MM.1S (cell line): ENCODE measurements at regions not wholly inside any gene's neighbourhood (a gene's known extent, or its start where the extent isn't known, plus 50 kb on each side); places are given as distances from the start of the nearest gene placed in this dataset.
"Not testable (repeated sequence)": the region's sequence is repeated elsewhere in the genome, so short reads cannot be mapped to it uniquely, and the experiment has no call there.

Experiments used
- DNase-seq: peaks from one replicate; pipeline ENCODE4 v3.0.0-alpha.2; 2015
- H2AFZ ChIP-seq: fragments of 300-600 bp; sonication (generic); 2 replicates; pipeline ENCODE4 v1.6.0; 2016; ENCODE audit warnings: antibody characterized with exemption, low read length
- H3F3A ChIP-seq: fragments of 300-600 bp; sonication (generic); 2 replicates; pipeline ENCODE4 v1.6.1; 2016; ENCODE audit warnings: mild to moderate bottlenecking, antibody characterized with exemption, low read length, moderate library complexity, mixed read lengths; ENCODE audit not compliant: insufficient read depth
- H3K27ac ChIP-seq: fragments of 300-600 bp; sonication (generic); 2 replicates; pipeline ENCODE4 v1.5.1; 2016; ENCODE audit warnings: mild to moderate bottlenecking, low read length
- H3K27me3 ChIP-seq: fragments of 300-600 bp; sonication (generic); replicated peaks from 2 replicates; pipeline ENCODE4 v1.6.0; 2016; ENCODE audit warnings: low read length; ENCODE audit not compliant: insufficient read depth
- H3K36me3 ChIP-seq: fragments of 300-600 bp; sonication (generic); replicated peaks from 2 replicates; pipeline ENCODE4 v1.6.1; 2016; ENCODE audit warnings: mild to moderate bottlenecking, low read length, mixed read lengths; ENCODE audit not compliant: insufficient read depth
- H3K4me1 ChIP-seq: fragments of 300-600 bp; sonication (generic); 2 replicates; pipeline ENCODE4 v1.6.1; 2016; ENCODE audit warnings: low read length, mixed read lengths
- H3K4me2 ChIP-seq: fragments of 300-600 bp; sonication (generic); 2 replicates; pipeline ENCODE4 v1.6.0; 2016; ENCODE audit warnings: low read depth, low read length
- H3K4me3 ChIP-seq: fragments of 300-600 bp; sonication (generic); 2 replicates; pipeline ENCODE4 v1.5.1; 2016; ENCODE audit warnings: low read length, mixed read lengths
- H3K79me2 ChIP-seq: fragments of 300-600 bp; sonication (generic); 2 replicates; pipeline ENCODE4 v1.6.1; 2016; ENCODE audit warnings: mixed run types, low read length, mixed read lengths
- H3K9ac ChIP-seq: fragments of 300-600 bp; sonication (generic); 2 replicates; pipeline ENCODE4 v1.6.1; 2016; ENCODE audit warnings: low read length, mixed read lengths
- H3K9me2 ChIP-seq: fragments of 300-600 bp; sonication (generic); replicated peaks from 2 replicates; pipeline ENCODE4 v1.6.1; 2016; ENCODE audit warnings: mild to moderate bottlenecking, low read length, mixed read lengths; ENCODE audit not compliant: insufficient read depth
- H3K9me3 ChIP-seq: fragments of 300-600 bp; sonication (generic); replicated peaks from 2 replicates; pipeline ENCODE4 v1.6.1; 2016; ENCODE audit warnings: mild to moderate bottlenecking, low read length, mixed read lengths; ENCODE audit not compliant: insufficient read depth
- H4K20me1 ChIP-seq: fragments of 300-600 bp; sonication (generic); 2 replicates; pipeline ENCODE4 v1.6.1; 2016; ENCODE audit warnings: mild to moderate bottlenecking, low read length, moderate library complexity, mixed read lengths; ENCODE audit not compliant: insufficient read depth
- EZH2 ChIP-seq: fragments of 300-600 bp; sonication (generic); optimal IDR thresholded peaks from 2 replicates; pipeline ENCODE3; 2017; ENCODE audit warnings: low read depth, mild to moderate bottlenecking, antibody characterized with exemption, low read length, mixed read lengths
- EZH2phosphoT487 ChIP-seq: fragments of 300-600 bp; sonication (generic); IDR thresholded peaks from 2 replicates; pipeline ENCODE4 v1.6.1; 2018; ENCODE audit warnings: antibody characterized with exemption, low read length
- TF ChIP-seq, protein P1 (sequence below): fragments of 300-600 bp; sonication (generic); IDR thresholded peaks from 2 replicates; pipeline ENCODE4 v1.5.1; 2016; ENCODE audit warnings: antibody characterized with exemption, low read length, mixed read lengths

DNA sequence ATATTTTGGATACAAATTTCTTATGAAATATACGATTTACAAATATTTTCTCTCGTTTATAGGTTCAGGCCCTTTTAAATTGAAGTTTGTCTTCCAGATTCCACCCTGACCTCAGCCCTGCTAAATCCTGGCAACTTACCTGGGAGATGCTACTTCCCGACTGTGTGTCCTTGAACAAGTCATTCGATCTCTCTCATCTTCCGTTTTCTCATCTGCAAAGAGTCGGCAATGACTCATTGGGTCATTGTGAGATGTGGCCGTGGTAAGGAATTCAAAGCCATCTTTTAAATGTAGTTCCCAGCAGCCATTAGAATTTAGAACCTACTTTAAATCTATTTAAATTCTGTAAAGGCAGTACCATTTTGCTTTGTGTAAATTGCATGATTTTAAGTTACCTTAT lies 72.5 kb downstream of the LHX2 start:
- TF ChIP-seq EZH2phosphoT487 (no peak), EZH2 (no peak)
- TF ChIP-seq, protein P1, sequence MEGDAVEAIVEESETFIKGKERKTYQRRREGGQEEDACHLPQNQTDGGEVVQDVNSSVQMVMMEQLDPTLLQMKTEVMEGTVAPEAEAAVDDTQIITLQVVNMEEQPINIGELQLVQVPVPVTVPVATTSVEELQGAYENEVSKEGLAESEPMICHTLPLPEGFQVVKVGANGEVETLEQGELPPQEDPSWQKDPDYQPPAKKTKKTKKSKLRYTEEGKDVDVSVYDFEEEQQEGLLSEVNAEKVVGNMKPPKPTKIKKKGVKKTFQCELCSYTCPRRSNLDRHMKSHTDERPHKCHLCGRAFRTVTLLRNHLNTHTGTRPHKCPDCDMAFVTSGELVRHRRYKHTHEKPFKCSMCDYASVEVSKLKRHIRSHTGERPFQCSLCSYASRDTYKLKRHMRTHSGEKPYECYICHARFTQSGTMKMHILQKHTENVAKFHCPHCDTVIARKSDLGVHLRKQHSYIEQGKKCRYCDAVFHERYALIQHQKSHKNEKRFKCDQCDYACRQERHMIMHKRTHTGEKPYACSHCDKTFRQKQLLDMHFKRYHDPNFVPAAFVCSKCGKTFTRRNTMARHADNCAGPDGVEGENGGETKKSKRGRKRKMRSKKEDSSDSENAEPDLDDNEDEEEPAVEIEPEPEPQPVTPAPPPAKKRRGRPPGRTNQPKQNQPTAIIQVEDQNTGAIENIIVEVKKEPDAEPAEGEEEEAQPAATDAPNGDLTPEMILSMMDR = no peak
- DNase-seq = no peak
- Histone ChIP-seq H4K20me1 (no peaks in the 10 kb centered on the region), H3K9me2 (no peaks in the 10 kb centered on the region), H3K4me1 (no peaks in the 10 kb centered on the region), H2AFZ (no peak overlapping the region), H3K9ac (no peak overlapping the region), H3K27me3 (no peaks in the 10 kb centered on the region), H3K79me2 (no peaks in the 10 kb centered on the region), H3K36me3 (no peaks in the 10 kb centered on the region), H3K4me3 (no peak overlapping the region), H3K4me2 (no peak overlapping the region), H3F3A (no peaks in the 10 kb centered on the region), H3K9me3 (no peaks in the 10 kb centered on the region), H3K27ac (no peak overlapping the region)

DNA sequence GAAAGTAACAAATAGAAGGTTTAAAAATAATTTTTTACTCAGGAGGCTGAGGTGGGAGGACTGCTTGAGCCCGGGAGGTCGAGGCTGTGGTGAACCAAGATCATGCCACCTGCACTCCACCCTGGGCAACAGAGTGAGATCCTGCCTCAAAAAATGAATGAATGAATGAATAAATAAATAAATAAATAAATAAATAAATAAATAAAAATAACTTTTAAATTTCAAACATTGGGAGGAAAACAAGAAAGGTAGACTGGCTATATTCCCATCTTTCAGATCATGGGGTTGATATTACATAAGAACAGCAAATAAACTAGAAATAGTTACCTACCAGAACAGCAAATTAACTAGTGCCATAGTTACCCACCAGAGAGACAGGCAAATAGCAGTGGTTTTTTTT lies 75.7 kb downstream of the LHX2 start:
- H3K9ac ChIP-seq = no peak overlapping the region
- TF ChIP-seq EZH2 (no peak), EZH2phosphoT487 (no peak)
- TF ChIP-seq, protein P1 = no peak
- H4K20me1 ChIP-seq = no peaks in the 10 kb centered on the region
- H3F3A ChIP-seq = no peaks in the 10 kb centered on the region
- H3K27me3 ChIP-seq = no peaks in the 10 kb centered on the region
- H3K9me2 ChIP-seq = no peaks in the 10 kb centered on the region
- H3K36me3 ChIP-seq = no peaks in the 10 kb centered on the region
- H3K79me2 ChIP-seq = no peaks in the 10 kb centered on the region
- no peak overlapping the region for H3K4me3 ChIP-seq
- DNase-seq = no peak
- no peak overlapping the region for H2AFZ ChIP-seq
- no peak overlapping the region for H3K4me2 ChIP-seq
- no peak overlapping the region for H3K27ac ChIP-seq
- no peaks in the 10 kb centered on the region for H3K4me1 ChIP-seq
- H3K9me3 ChIP-seq = no peaks in the 10 kb centered on the region

DNA sequence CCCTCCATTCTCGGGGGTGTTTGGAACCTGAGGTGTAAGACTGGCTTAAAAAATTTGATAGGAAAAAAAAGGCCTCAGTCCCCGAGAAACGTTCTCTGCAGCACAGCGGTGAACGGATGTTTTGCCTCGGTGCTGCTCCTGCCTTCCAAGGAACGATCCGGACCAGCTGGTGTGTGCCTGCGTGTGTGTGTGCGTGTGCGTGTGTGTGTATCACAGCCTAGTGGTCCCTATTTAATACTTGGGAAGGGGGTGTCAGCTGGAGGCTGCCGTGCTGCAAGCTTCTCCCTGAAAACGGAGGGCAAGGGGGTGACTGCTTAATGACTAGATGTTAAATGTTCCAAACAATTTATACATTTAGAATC lies 76.9 kb downstream of the LHX2 start:
- H3F3A ChIP-seq = no peaks in the 10 kb centered on the region
- H3K79me2 ChIP-seq = no peaks in the 10 kb centered on the region
- H3K36me3 ChIP-seq = no peaks in the 10 kb centered on the region
- no peak for TF ChIP-seq EZH2
- TF ChIP-seq, protein P1 = no peak
- no peak for TF ChIP-seq EZH2phosphoT487
- DNase-seq = no peak
- H3K4me1 ChIP-seq = no peaks in the 10 kb centered on the region
- H3K9me3 ChIP-seq = no peaks in the 10 kb centered on the region
- H2AFZ ChIP-seq = no peak overlapping the region
- H3K4me3 ChIP-seq = no peak overlapping the region
- no peak overlapping the region for H3K9ac ChIP-seq
- H3K4me2 ChIP-seq = no peak overlapping the region
- H3K27ac ChIP-seq = no peak overlapping the region
- H4K20me1 ChIP-seq = no peaks in the 10 kb centered on the region
- H3K9me2 ChIP-seq = no peaks in the 10 kb centered on the region
- no peaks in the 10 kb centered on the region for H3K27me3 ChIP-seq

DNA sequence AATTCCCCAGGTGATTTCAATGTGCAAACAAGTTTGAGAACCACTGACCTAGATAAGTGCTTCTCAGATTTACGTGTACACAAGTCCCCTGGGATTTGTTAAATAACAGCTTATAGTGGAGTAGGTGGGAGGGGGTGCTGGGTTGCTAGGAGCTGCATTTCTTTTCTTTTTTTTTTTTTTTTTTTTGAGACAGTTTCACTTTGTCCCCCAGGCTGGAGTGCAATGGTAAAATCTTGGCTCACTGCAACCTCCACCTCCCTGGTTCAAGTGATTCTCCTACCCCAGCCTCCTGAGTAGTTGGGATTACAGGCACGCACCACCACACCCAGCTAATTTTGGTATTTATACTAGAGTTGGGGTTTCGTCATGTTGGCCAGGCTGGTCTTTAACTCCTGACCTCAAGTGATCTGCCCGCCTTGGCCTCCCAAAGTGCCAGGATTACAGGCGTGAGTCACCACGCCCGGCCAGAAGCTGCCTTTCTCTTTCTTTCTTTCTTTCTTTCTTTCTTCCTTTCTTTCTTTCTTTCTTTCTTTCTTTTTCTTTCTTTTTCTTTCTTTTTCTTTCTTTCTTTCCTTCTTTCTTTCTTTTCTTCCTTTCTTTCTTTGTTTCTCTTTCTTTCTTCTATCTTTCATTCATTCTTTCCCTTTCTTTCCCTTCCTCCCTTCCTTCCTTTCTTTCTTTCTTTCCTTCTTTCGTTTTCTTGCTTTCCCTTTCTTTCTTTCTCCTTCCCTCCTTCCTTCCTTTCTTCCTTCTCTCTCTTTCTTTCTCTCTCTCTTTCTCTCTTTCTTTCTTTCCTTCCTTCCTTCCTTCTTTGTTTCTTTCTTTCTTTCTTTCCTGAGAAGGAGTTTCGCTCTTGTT lies 78.3 kb downstream of the LHX2 start:
- not testable (repeated sequence) for H3K9me2 ChIP-seq, H3K9me3 ChIP-seq, H3K27ac ChIP-seq, H3F3A ChIP-seq, H3K4me1 ChIP-seq, H3K36me3 ChIP-seq, H3K79me2 ChIP-seq, H3K27me3 ChIP-seq, DNase-seq, H3K4me3 ChIP-seq, H4K20me1 ChIP-seq, H2AFZ ChIP-seq, H3K4me2 ChIP-seq, H3K9ac ChIP-seq
